Right lobe of liver (tissue), 6 donors: ENCODE measurements at regions not wholly inside any gene's neighbourhood (a gene's known extent, or its start where the extent isn't known, plus 50 kb on each side); places are given as distances from the start of the nearest gene placed in this dataset.

Experiments
- ATAC-seq, 4 donors: fragments of 200-7000 bp; cut with Tn5 transposase; one replicate each; pipeline ENCODE4 v1.9.1; 2020; ENCODE audit warnings: mild to moderate bottlenecking in 4 of 4, moderate library complexity in 4 of 4
- DNase-seq, 3 donors: peaks; one replicate each; pipeline ENCODE4 v3.0.0-alpha.2; 2020
- H3K27ac ChIP-seq, 3 donors: fragments of 200-600 bp; one replicate each; pipeline ENCODE4 v1.8.0; 2022
- H3K27me3 ChIP-seq, 2 donors: fragments of 200-600 bp; one replicate each; pipeline ENCODE4 v1.8.0; 2022
- H3K36me3 ChIP-seq, 4 donors: fragments of 200-600 bp; sonication (generic) in 1 of 4; one replicate each; pipeline versions ENCODE4 v1.5.1 to v1.8.0; 2017 to 2022; ENCODE audit warnings: control low read depth in 1 of 4
- H3K4me1 ChIP-seq, 4 donors: fragments of 200-600 bp; sonication (generic) in 1 of 4; one replicate each; pipeline versions ENCODE4 v1.5.1 to v1.8.0; 2017 to 2022; ENCODE audit warnings: control low read depth in 1 of 4
- H3K4me3 ChIP-seq, 3 donors: fragments of 200-600 bp; one replicate each; pipeline ENCODE4 v1.8.0; 2022
- H3K9me3 ChIP-seq, 4 donors: fragments of 200-600 bp; sonication (generic) in 1 of 4; one replicate each; pipeline versions ENCODE4 v1.5.1 to v1.8.0; 2017 to 2022; ENCODE audit warnings: control low read depth in 1 of 4
- CTCF ChIP-seq, 4 donors: fragments of 200-600 bp in 3 of 4; fragments of 450-650 bp in 1 of 4; IDR thresholded peaks; one replicate each; pipeline versions ENCODE4 v1.5.1 to v1.8.0; 2016 to 2022; ENCODE audit warnings: antibody characterized with exemption in 4 of 4, mild to moderate bottlenecking in 2 of 4
- POLR2A ChIP-seq: fragments of 450-650 bp; IDR thresholded peaks from one replicate; pipeline ENCODE4 v1.6.1; 2017; ENCODE audit warnings: antibody characterized with exemption, mild to moderate bottlenecking
- WGBS: methylation state at CpG from one replicate; pipeline ENCODE4 v1.1.6; 2018; ENCODE audit warnings: low coverage, low lambda C conversion rate; ENCODE audit not compliant: insufficient coverage; ENCODE audit errors: missing lambda C conversion rate; 5-methylcytosine and 5-hydroxymethylcytosine counted together
- intact Hi-C, 2 donors: fragments of 100-400 bp; cut with DNase I; formaldehyde crosslinking; loops; one replicate each; pipeline versions ENCODE4 v1.11.2 to v1.14.1; 2022
- donor health status: DM: no; HTN: yes; CAD: no.
- donor health status: DM: no; HTN: no; CAD: no.
- donor health status: DM: no; HTN: no; CAD: no.
- donor health status: DM: no; HTN: yes; CAD: no.
- donor health status: DM: no; HTN: yes; CAD: no.

GRCh38 chr18:67001052-67001451, 397.2 kb upstream of the CDH19 start:
- Histone ChIP-seq H3K27me3 (no peaks in the 10 kb centered on the region), H3K9me3 (no peaks in the 10 kb centered on the region), H3K4me1 (no peaks in the 10 kb centered on the region), H3K4me3 (no peak overlapping the region), H3K27ac (no peak overlapping the region), H3K36me3 (no peaks in the 10 kb centered on the region)
- intact Hi-C loops: no loop called here
- 38% methylated on average over 4 of the region's 4 CpGs for WGBS
- ATAC-seq (no peak), DNase-seq (no peak)
- no peak for TF ChIP-seq CTCF (IDR thresholded peaks at IDR 0.05)
- no peak for TF ChIP-seq POLR2A

GRCh38 chr18:66999003-66999402, 395.1 kb upstream of the CDH19 start:
- ATAC-seq (no peak), DNase-seq (no peak)
- Histone ChIP-seq H3K36me3 (no peaks in the 10 kb centered on the region), H3K9me3 (no peaks in the 10 kb centered on the region), H3K27me3 (no peaks in the 10 kb centered on the region), H3K4me1 (no peaks in the 10 kb centered on the region), H3K27ac (no peak overlapping the region), H3K4me3 (no peak overlapping the region)
- no peak for TF ChIP-seq POLR2A
- no peak for TF ChIP-seq CTCF (IDR thresholded peaks at IDR 0.05)
- intact Hi-C loops: no loop called here

GRCh38 chr18:66995270-66995669, 391.4 kb upstream of the CDH19 start:
- 42% methylated on average over 2 of the region's 2 CpGs for WGBS
- H3K27me3 ChIP-seq: no peaks in the 10 kb centered on the region
- intact Hi-C loops: no loop called here
- no peak overlapping the region for H3K4me3 ChIP-seq
- ATAC-seq (no peak), DNase-seq (no peak)
- no peak for TF ChIP-seq CTCF (IDR thresholded peaks at IDR 0.05)
- TF ChIP-seq POLR2A: no peak
- no peaks in the 10 kb centered on the region for H3K9me3 ChIP-seq
- no peak overlapping the region for H3K27ac ChIP-seq
- no peaks in the 10 kb centered on the region for H3K36me3 ChIP-seq
- H3K4me1 ChIP-seq: no peaks in the 10 kb centered on the region

GRCh38 chr18:66994790-66995189, 390.9 kb upstream of the CDH19 start:
- ATAC-seq: no peak

More at GRCh38 chr18:66994790-66995189, 390.9 kb upstream of the CDH19 start:
- no peak for DNase-seq
- intact Hi-C loops: no loop called here
- Histone ChIP-seq H3K36me3 (no peaks in the 10 kb centered on the region), H3K27me3 (no peaks in the 10 kb centered on the region), H3K9me3 (no peaks in the 10 kb centered on the region), H3K4me3 (no peak overlapping the region), H3K27ac (no peak overlapping the region), H3K4me1 (no peaks in the 10 kb centered on the region)
- TF ChIP-seq POLR2A (no peak), CTCF (IDR thresholded peaks at IDR 0.05) (no peak)
- WGBS: 46% methylated on average over 2 of the region's 2 CpGs
